ENCODE measurements at regions not wholly inside any gene's neighbourhood (a gene's known extent, or its start where the extent isn't known, plus 50 kb on each side); places are given as distances from the start of the nearest gene placed in this dataset.
"Not testable (repeated sequence)": the region's sequence is repeated elsewhere in the genome, so short reads cannot be mapped to it uniquely, and the experiment has no call there.

DNA sequence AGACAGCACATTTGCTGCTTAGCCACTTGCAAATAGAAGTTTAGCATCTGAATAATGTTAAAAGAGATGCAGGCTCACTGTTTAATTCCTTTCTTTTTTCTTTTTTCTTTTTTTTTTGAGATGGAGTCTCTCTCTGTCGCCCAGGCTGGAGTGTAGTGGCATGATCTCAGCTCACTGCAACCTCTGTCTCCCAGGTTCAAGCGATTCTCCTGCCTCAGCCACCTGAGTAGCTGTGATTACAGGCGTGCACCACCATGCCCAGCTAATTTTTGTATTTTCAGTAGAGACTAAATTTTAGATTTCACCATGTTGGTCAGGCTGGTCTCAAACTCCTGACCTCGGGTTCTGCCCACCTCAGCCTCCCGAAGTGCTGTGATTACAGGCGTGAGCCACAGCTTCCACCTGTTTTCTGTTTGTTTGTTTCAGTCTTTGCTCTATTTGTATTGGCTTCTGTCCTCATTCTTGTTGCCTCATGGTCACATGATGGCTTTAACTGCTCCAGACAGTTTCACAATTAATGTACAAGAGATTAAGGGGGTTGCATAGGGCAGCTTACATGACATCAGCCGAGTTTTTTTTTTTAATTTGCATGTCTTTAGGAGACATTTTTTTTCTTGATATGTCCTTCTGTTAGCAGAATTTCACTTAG lies 153.1 kb upstream of the PCDH9 start:
- TF ChIP-seq, protein P1, sequence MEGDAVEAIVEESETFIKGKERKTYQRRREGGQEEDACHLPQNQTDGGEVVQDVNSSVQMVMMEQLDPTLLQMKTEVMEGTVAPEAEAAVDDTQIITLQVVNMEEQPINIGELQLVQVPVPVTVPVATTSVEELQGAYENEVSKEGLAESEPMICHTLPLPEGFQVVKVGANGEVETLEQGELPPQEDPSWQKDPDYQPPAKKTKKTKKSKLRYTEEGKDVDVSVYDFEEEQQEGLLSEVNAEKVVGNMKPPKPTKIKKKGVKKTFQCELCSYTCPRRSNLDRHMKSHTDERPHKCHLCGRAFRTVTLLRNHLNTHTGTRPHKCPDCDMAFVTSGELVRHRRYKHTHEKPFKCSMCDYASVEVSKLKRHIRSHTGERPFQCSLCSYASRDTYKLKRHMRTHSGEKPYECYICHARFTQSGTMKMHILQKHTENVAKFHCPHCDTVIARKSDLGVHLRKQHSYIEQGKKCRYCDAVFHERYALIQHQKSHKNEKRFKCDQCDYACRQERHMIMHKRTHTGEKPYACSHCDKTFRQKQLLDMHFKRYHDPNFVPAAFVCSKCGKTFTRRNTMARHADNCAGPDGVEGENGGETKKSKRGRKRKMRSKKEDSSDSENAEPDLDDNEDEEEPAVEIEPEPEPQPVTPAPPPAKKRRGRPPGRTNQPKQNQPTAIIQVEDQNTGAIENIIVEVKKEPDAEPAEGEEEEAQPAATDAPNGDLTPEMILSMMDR (IDR thresholded peaks at IDR 0.05), result not testable (repeated sequence)
- not testable (repeated sequence) for TF ChIP-seq POLR2A (IDR thresholded peaks at IDR 0.05)
